HG03139 (cell line): ENCODE measurements at regions not wholly inside any gene's neighbourhood (a gene's known extent, or its start where the extent isn't known, plus 50 kb on each side); places are given as distances from the start of the nearest gene placed in this dataset.
"Not testable (repeated sequence)": the region's sequence is repeated elsewhere in the genome, so short reads cannot be mapped to it uniquely, and the experiment has no call there.

Experiments
- ATAC-seq: cut with Tn5 transposase; IDR thresholded peaks from one replicate; pipeline ENCODE4 v1.9.1; 2021; ENCODE audit not compliant: unreplicated experiment

- no peak for ATAC-seq
Measured at GRCh38 chr12:58068706-58069105, 127.3 kb downstream of the ATP23 start.

- ATAC-seq = no peak
Measured at GRCh38 chr12:58069268-58069963, 128.0 kb downstream of the ATP23 start.

- no peak for ATAC-seq
Measured at GRCh38 chr12:58071994-58072393, 130.6 kb downstream of the ATP23 start.

GRCh38 chr12:58074259-58074658 is 132.9 kb downstream of the ATP23 start:
- no peak for ATAC-seq

GRCh38 chr12:58079806-58080205 is 138.4 kb downstream of the ATP23 start:
- no peak for ATAC-seq

GRCh38 chr12:58081488-58081887 is 140.1 kb downstream of the ATP23 start:
- ATAC-seq = no peak

GRCh38 chr12:58082996-58083395 is 141.6 kb downstream of the ATP23 start:
- no peak for ATAC-seq

- ATAC-seq = no peak
Measured at GRCh38 chr12:58086006-58086405, 144.6 kb downstream of the ATP23 start.

- ATAC-seq = no peak
Measured at GRCh38 chr12:58086930-58087329, 145.6 kb downstream of the ATP23 start.

GRCh38 chr12:58087423-58088127 is 146.2 kb downstream of the ATP23 start:
- ATAC-seq = no peak

GRCh38 chr12:58089588-58089987 is 148.2 kb downstream of the ATP23 start:
- ATAC-seq = no peak

- no peak for ATAC-seq
Measured at GRCh38 chr12:58090685-58091084, 149.3 kb downstream of the ATP23 start.

GRCh38 chr12:58095002-58095401 is 153.6 kb downstream of the ATP23 start:
- no peak for ATAC-seq

- ATAC-seq = no peak
Measured at GRCh38 chr12:58097741-58098140, 156.4 kb downstream of the ATP23 start.

- no peak for ATAC-seq
Measured at GRCh38 chr12:58099476-58099875, 158.1 kb downstream of the ATP23 start.

GRCh38 chr12:58104351-58104755 is 163.0 kb downstream of the ATP23 start:
- no peak for ATAC-seq

- ATAC-seq = no peak
Measured at GRCh38 chr12:58105225-58106119, 164.1 kb downstream of the ATP23 start.

- ATAC-seq = no peak
Measured at GRCh38 chr12:58106195-58106594, 164.8 kb downstream of the ATP23 start.

GRCh38 chr12:58117201-58117600 is 175.8 kb downstream of the ATP23 start:
- no peak for ATAC-seq

- no peak for ATAC-seq
Measured at GRCh38 chr12:58117667-58118066, 176.3 kb downstream of the ATP23 start.

GRCh38 chr12:58125761-58126160 is 184.4 kb downstream of the ATP23 start:
- ATAC-seq = not testable (repeated sequence)
